Hepatocyte (in vitro differentiated cells): ENCODE measurements at regions not wholly inside any gene's neighbourhood (a gene's known extent, or its start where the extent isn't known, plus 50 kb on each side); places are given as distances from the start of the nearest gene placed in this dataset.

Experiments
- EZH2 ChIP-seq: fragments of 200-600 bp; sonication (generic); IDR thresholded peaks from 2 replicates; pipeline ENCODE4 v1.6.1; 2016; ENCODE audit warnings: antibody characterized with exemption, mild to moderate bottlenecking, borderline replicate concordance
- TF ChIP-seq, protein P1 (sequence below): fragments of 200-600 bp; sonication (generic); IDR thresholded peaks from 2 replicates; pipeline ENCODE4 v1.5.1; 2016; ENCODE audit warnings: antibody characterized with exemption, mild to moderate bottlenecking; ENCODE audit not compliant: poor library complexity

DNA sequence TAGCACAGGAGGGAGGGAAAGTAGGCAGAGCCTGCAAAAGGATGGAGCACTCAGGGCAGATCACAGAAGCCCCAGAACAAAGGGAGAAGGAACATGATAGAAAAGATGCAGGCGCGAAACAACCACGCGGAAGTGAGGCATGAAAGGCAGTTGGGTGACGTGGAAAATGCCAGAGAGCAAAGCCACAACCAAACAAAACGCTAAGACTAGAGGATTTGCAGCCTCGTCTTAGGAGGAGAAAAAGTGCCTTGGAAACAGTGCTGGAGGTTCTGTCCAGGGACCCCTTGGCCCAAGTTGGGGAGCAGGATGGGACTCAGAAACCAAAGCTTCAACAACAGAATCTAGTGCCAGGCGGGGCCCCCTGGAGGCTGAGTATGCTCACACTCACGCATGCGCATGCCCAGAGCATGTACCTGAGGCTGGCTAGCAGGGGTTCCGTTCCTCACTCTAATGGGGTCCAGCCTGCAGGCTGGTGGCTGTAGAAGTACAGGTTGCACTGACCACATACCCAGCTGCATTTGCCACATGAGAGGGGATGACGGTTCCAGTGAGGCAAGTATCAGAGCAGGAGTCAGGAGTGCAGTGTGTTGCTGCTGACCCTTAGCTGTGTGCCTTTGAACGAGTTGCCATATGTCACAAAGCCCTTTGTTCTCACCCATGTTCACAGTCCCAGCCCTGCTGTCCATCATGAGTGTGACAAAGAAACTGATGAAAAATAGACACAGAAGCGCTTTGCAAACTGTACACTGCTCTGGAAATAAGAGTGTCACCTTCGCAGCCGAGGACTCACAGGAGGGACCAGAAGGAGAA lies 568.6 kb upstream of the CADM1 start:
- TF ChIP-seq, protein P1, sequence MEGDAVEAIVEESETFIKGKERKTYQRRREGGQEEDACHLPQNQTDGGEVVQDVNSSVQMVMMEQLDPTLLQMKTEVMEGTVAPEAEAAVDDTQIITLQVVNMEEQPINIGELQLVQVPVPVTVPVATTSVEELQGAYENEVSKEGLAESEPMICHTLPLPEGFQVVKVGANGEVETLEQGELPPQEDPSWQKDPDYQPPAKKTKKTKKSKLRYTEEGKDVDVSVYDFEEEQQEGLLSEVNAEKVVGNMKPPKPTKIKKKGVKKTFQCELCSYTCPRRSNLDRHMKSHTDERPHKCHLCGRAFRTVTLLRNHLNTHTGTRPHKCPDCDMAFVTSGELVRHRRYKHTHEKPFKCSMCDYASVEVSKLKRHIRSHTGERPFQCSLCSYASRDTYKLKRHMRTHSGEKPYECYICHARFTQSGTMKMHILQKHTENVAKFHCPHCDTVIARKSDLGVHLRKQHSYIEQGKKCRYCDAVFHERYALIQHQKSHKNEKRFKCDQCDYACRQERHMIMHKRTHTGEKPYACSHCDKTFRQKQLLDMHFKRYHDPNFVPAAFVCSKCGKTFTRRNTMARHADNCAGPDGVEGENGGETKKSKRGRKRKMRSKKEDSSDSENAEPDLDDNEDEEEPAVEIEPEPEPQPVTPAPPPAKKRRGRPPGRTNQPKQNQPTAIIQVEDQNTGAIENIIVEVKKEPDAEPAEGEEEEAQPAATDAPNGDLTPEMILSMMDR: no peak
- TF ChIP-seq EZH2: no peak
